ENCODE measurements at regions not wholly inside any gene's neighbourhood (a gene's known extent, or its start where the extent isn't known, plus 50 kb on each side); places are given as distances from the start of the nearest gene placed in this dataset.
"Not testable (repeated sequence)": the region's sequence is repeated elsewhere in the genome, so short reads cannot be mapped to it uniquely, and the experiment has no call there.

- no peaks in the 10 kb centered on the region for H3K4me1 Mint-ChIP-seq
- no peak overlapping the region for H3K27ac Mint-ChIP-seq
- H3K4me3 Mint-ChIP-seq, result no peak overlapping the region
- no peak for DNase-seq
- no peaks in the 10 kb centered on the region for H3K36me3 Mint-ChIP-seq (ENCODE audit: low read depth)
- H3K9me3 ChIP-seq (ENCODE audit: control insufficient read depth, low read length, poor library complexity, severe bottlenecking), result no peaks in the 10 kb centered on the region
- no peak for ATAC-seq
- peaks cover 22% of the 10 kb centered on the region for H3K27me3 Mint-ChIP-seq
Measured at GRCh38 chr5:158207733-158208132, 348.8 kb upstream of the CLINT1 start.

DNA sequence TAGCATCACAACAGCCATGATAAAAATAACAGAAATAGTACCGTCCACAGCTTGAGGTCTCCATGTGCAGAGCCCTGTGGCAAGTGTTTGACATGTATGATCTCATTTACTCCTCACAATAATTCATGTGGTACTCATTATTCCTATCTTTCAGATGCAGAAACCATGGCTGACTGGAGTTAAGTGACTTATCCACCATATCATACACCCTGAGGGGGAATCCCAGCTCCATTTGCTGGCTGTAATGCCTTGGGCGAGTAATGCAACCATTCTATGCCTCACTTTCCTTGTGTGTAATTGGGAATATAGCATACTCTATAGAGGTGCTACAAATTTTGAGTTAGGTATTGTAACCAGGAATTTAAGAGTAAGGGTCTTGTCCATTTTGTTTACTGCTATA lies 347.0 kb upstream of the CLINT1 start:
- Mint-ChIP-seq H3K36me3 (ENCODE audit: low read depth) (no peaks in the 10 kb centered on the region), H3K4me1 (no peaks in the 10 kb centered on the region), H3K27ac (no peak overlapping the region), H3K27me3 (peaks cover 31% of the 10 kb centered on the region), H3K4me3 (no peak overlapping the region)
- ATAC-seq (no peak), DNase-seq (no peak)
- no peaks in the 10 kb centered on the region for H3K9me3 ChIP-seq (ENCODE audit: control insufficient read depth, low read length, poor library complexity, severe bottlenecking)

GRCh38 chr5:158203261-158203660 lies 344.3 kb upstream of the CLINT1 start:
- Mint-ChIP-seq H3K4me1 (no peaks in the 10 kb centered on the region), H3K36me3 (ENCODE audit: low read depth) (no peaks in the 10 kb centered on the region), H3K27me3 (peaks cover 41% of the 10 kb centered on the region), H3K4me3 (no peak overlapping the region), H3K27ac (no peak overlapping the region)
- no peak for DNase-seq
- no peaks in the 10 kb centered on the region for H3K9me3 ChIP-seq (ENCODE audit: control insufficient read depth, low read length, poor library complexity, severe bottlenecking)
- no peak for ATAC-seq

GRCh38 chr5:158202801-158203200 lies 343.9 kb upstream of the CLINT1 start:
- no peak overlapping the region for H3K27ac Mint-ChIP-seq
- H3K36me3 Mint-ChIP-seq (ENCODE audit: low read depth), result no peaks in the 10 kb centered on the region
- no peaks in the 10 kb centered on the region for H3K4me1 Mint-ChIP-seq
- ATAC-seq (no peak), DNase-seq (no peak)
- H3K4me3 Mint-ChIP-seq, result no peak overlapping the region
- peaks cover 42% of the 10 kb centered on the region for H3K27me3 Mint-ChIP-seq
- no peaks in the 10 kb centered on the region for H3K9me3 ChIP-seq (ENCODE audit: control insufficient read depth, low read length, poor library complexity, severe bottlenecking)

DNA sequence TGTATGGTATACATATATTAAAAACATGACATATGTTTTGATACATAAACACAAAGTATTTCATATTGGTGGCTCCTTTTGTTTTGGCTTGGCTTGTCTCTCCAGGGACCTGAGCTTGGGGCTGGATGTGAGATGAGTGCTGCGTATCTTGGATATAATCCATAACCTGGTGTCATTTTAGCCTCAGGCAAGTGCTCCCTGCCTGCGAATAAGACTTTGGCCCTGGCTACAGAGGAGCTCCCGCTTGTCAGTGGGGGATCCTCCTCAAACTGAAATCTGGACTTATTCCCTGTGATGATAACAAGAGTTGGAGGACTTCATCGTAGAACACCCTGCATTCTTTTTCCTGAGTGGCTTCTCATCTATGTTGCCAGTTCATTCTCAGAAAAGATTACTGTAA lies 341.7 kb upstream of the CLINT1 start:
- no peaks in the 10 kb centered on the region for H3K9me3 ChIP-seq (ENCODE audit: control insufficient read depth, low read length, poor library complexity, severe bottlenecking)
- Mint-ChIP-seq H3K36me3 (ENCODE audit: low read depth) (no peaks in the 10 kb centered on the region), H3K4me1 (no peaks in the 10 kb centered on the region), H3K27ac (no peak overlapping the region), H3K27me3 (peaks cover 56% of the 10 kb centered on the region), H3K4me3 (no peak overlapping the region)
- DNase-seq (no peak), ATAC-seq (no peak)

GRCh38 chr5:158198636-158199035 lies 339.7 kb upstream of the CLINT1 start:
- peaks cover 60% of the 10 kb centered on the region for H3K27me3 Mint-ChIP-seq
- no peaks in the 10 kb centered on the region for H3K4me1 Mint-ChIP-seq
- H3K4me3 Mint-ChIP-seq, result no peak overlapping the region
- DNase-seq (no peak), ATAC-seq (peak; percentile 40)
- H3K9me3 ChIP-seq (ENCODE audit: control insufficient read depth, low read length, poor library complexity, severe bottlenecking), result no peaks in the 10 kb centered on the region
- no peaks in the 10 kb centered on the region for H3K36me3 Mint-ChIP-seq (ENCODE audit: low read depth)
- H3K27ac Mint-ChIP-seq, result no peak overlapping the region

GRCh38 chr5:158195416-158196210 lies 336.7 kb upstream of the CLINT1 start:
- H3K4me1 Mint-ChIP-seq, result no peaks in the 10 kb centered on the region
- no peak overlapping the region for H3K4me3 Mint-ChIP-seq
- no peak overlapping the region for H3K27ac Mint-ChIP-seq
- no peaks in the 10 kb centered on the region for H3K9me3 ChIP-seq (ENCODE audit: control insufficient read depth, low read length, poor library complexity, severe bottlenecking)
- H3K27me3 Mint-ChIP-seq, result peaks cover 41% of the 10 kb centered on the region
- ATAC-seq (no peak), DNase-seq (no peak)
- H3K36me3 Mint-ChIP-seq (ENCODE audit: low read depth), result no peaks in the 10 kb centered on the region

DNA sequence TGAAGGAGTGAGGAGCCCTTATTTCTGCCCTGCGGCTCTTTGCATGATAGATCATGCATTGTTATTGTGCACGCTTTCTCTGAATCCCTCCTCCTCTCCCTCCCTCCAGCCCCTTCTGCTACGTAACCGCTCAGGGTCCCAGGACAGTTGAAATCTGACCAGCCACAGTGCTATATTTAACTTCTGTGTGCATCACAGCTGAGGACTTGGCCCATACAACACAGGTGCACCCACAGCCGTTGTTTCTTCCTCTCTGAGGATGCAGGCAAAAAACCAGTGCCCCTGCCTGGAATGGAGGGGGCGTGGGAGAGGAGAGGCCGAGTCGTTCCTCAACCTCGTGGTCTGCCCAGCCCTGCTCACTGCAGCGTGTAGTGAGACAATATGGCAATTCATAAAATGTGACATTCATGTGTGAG lies 335.6 kb upstream of the CLINT1 start:
- DNase-seq (no peak), ATAC-seq (no peak)
- Mint-ChIP-seq H3K4me3 (no peak overlapping the region), H3K27me3 (peaks cover 39% of the 10 kb centered on the region), H3K27ac (no peak overlapping the region), H3K4me1 (no peaks in the 10 kb centered on the region), H3K36me3 (ENCODE audit: low read depth) (no peaks in the 10 kb centered on the region)
- H3K9me3 ChIP-seq (ENCODE audit: control insufficient read depth, low read length, poor library complexity, severe bottlenecking), result no peaks in the 10 kb centered on the region

GRCh38 chr5:158193395-158193794 lies 334.4 kb upstream of the CLINT1 start:
- H3K4me1 Mint-ChIP-seq; ATAC-seq; H3K9me3 ChIP-seq (ENCODE audit: control insufficient read depth, low read length, poor library complexity, severe bottlenecking); H3K4me3 Mint-ChIP-seq; H3K27ac Mint-ChIP-seq; H3K36me3 Mint-ChIP-seq (ENCODE audit: low read depth); DNase-seq: not testable (repeated sequence)
- peaks cover 31% of the 10 kb centered on the region for H3K27me3 Mint-ChIP-seq

- H3K4me3 Mint-ChIP-seq, result no peak overlapping the region
- ATAC-seq (no peak), DNase-seq (no peak)
- peaks cover 37% of the 10 kb centered on the region for H3K27me3 Mint-ChIP-seq
- H3K27ac Mint-ChIP-seq, result no peak overlapping the region
- peaks cover 5% of the 10 kb centered on the region for H3K36me3 Mint-ChIP-seq (ENCODE audit: low read depth)
- no peaks in the 10 kb centered on the region for H3K4me1 Mint-ChIP-seq
- H3K9me3 ChIP-seq (ENCODE audit: control insufficient read depth, low read length, poor library complexity, severe bottlenecking), result no peaks in the 10 kb centered on the region
Measured at GRCh38 chr5:158180407-158180806, 321.5 kb upstream of the CLINT1 start.

DNA sequence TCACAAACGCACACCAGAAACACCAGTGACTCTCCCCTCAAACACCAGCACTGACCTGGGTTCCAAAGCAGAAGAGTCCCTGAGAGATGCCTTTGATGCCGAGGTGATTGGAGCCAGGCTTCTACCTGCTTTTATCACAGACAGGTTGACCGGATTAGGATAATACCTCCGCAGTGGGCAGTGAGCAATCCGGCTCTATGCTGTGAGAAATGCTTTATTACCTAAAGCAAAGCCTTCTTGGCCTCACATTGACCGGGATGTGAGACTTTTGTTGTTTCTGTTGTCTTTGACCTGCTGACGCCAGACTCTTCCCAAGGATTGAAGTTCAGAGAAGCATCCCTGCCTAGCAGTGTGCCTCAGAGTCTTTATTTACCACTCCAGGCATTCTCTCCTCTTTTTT lies 320.3 kb upstream of the CLINT1 start:
- Mint-ChIP-seq H3K4me3 (no peak overlapping the region), H3K27ac (no peak overlapping the region), H3K27me3 (peaks cover 38% of the 10 kb centered on the region), H3K36me3 (ENCODE audit: low read depth) (peaks cover 5% of the 10 kb centered on the region), H3K4me1 (no peaks in the 10 kb centered on the region)
- ATAC-seq (no peak), DNase-seq (no peak)
- no peaks in the 10 kb centered on the region for H3K9me3 ChIP-seq (ENCODE audit: control insufficient read depth, low read length, poor library complexity, severe bottlenecking)

DNA sequence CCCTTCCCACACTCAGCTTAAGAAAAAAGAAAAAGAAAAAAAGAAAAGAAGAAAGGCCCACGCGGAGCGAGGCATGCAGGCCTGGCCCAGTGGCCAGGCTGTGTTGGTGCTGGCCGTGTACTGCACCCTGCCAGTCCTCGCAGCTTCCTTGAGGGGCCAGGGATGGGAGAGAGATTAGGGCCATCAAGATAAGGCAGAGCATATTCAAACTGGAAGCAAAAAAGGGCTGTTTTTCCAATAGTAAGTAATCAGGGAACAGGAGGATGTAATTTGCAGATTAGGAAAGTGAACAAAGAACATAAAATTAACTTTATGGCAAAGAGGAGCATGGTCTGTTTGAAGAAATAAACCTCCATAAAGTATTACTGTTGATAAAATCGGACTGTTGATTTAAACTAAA lies 319.6 kb upstream of the CLINT1 start:
- Mint-ChIP-seq H3K4me1 (no peaks in the 10 kb centered on the region), H3K4me3 (no peak overlapping the region), H3K27ac (peak overlapping the region; percentile 79), H3K27me3 (peaks cover 41% of the 10 kb centered on the region), H3K36me3 (ENCODE audit: low read depth) (peaks cover 5% of the 10 kb centered on the region)
- no peak for ATAC-seq
- no peak for DNase-seq
- no peaks in the 10 kb centered on the region for H3K9me3 ChIP-seq (ENCODE audit: control insufficient read depth, low read length, poor library complexity, severe bottlenecking)

DNA sequence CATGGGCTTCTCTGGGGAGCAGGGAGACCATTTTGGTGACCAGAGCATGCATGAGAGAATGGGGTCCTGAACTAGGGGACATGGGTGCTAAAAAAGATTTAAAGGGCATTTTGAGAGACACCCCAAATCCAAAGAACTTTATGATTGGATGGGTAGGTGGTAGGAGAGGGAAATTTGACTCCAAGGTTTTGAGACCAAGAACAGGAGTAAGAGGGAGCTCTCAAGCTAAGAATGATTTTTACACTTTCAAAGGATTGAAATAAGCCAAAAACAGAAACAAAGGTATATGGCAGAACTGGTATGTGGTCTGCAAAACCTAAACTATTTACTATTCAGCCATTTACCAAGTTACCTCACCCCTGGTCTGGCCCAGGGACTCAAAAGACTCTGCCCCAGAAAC lies 318.2 kb upstream of the CLINT1 start:
- no peaks in the 10 kb centered on the region for H3K9me3 ChIP-seq (ENCODE audit: control insufficient read depth, low read length, poor library complexity, severe bottlenecking)
- DNase-seq (no peak), ATAC-seq (no peak)
- H3K27ac Mint-ChIP-seq, result no peak overlapping the region
- H3K36me3 Mint-ChIP-seq (ENCODE audit: low read depth), result peaks cover 5% of the 10 kb centered on the region
- H3K4me1 Mint-ChIP-seq, result no peaks in the 10 kb centered on the region
- peaks cover 49% of the 10 kb centered on the region for H3K27me3 Mint-ChIP-seq
- no peak overlapping the region for H3K4me3 Mint-ChIP-seq

DNA sequence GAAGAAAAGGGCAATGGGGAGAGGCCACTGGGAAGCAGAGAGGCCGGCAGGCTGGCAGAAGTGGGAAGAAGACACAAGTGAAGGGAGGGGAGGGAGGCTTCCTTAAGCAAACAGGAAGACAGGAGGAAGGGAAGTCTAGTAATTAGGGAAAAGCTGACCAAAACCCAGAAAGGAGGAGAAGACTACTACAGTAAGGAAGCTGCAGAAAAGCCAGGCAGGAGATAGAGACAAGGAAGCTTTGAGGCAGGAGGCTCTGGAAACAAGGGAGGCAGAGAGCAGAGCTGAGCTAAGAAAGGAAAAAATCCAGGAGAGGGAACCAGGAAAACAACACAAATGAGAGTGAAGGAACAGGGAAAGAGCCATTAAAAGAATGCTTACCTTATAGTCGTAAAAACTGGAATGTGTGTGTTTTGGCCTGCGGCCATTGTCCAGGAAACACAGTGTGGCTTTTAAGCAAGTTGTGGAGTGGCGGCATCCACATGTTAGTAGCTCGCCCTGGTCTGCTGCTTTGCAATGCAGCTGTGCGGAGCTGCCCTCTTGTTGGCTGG lies 317.1 kb upstream of the CLINT1 start:
- peaks cover 60% of the 10 kb centered on the region for H3K27me3 Mint-ChIP-seq
- H3K4me1 Mint-ChIP-seq, result no peaks in the 10 kb centered on the region
- no peaks in the 10 kb centered on the region for H3K9me3 ChIP-seq (ENCODE audit: control insufficient read depth, low read length, poor library complexity, severe bottlenecking)
- H3K27ac Mint-ChIP-seq, result no peak overlapping the region
- H3K4me3 Mint-ChIP-seq, result no peak overlapping the region
- DNase-seq (no peak), ATAC-seq (no peak)
- peaks cover 5% of the 10 kb centered on the region for H3K36me3 Mint-ChIP-seq (ENCODE audit: low read depth)
